Ramos (cell line): ENCODE measurements at regions not wholly inside any gene's neighbourhood (a gene's known extent, or its start where the extent isn't known, plus 50 kb on each side); places are given as distances from the start of the nearest gene placed in this dataset.

Source experiments
- in situ Hi-C: fragments of 300-500 bp; cut with MboI; formaldehyde crosslinking; loops from one replicate; pipeline ENCODE4 v1.14.3; 2022; ENCODE audit warnings: low sequenced_read_pairs; ENCODE audit not compliant: unreplicated experiment

DNA sequence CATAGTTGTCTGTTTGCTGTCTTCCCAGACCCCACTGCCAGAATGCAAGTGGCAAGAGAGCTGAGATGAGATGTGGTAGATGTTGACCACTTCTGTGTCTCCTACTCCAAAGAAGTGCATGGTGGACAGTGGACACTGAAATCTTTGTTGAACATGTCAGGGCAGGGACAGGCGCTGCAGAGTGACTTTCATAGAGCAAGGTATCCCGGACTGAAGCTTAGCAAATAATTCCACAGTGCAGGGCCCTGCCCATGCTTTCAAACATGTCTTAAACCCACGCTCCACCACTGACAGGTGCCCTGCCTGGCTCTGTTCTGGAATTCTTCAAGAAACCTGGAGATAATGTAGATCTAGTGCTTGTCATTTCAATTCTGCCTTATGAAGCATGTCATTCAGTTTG lies 470.5 kb upstream of the ID2 start:
- in situ Hi-C loops, result no loop called here

DNA sequence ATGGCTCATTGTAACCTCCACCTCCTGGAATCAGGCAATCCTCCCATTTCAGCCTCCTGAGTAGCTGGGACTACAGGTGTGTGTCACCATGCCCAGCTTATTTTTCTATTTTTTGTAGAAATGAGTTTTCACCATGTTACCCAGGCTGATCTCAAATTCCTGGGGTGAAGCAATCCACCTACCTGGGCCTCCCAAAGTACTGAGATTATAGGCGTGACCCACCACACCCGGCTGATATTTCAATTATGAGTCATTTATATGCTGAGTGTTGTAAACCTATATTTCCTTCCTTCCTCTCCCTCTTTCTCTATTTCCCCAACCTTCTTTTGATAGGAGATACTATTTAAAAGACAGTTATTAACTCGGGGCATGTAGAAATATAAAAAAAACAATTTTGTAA lies 469.6 kb upstream of the ID2 start:
- in situ Hi-C loops, result no loop called here

DNA sequence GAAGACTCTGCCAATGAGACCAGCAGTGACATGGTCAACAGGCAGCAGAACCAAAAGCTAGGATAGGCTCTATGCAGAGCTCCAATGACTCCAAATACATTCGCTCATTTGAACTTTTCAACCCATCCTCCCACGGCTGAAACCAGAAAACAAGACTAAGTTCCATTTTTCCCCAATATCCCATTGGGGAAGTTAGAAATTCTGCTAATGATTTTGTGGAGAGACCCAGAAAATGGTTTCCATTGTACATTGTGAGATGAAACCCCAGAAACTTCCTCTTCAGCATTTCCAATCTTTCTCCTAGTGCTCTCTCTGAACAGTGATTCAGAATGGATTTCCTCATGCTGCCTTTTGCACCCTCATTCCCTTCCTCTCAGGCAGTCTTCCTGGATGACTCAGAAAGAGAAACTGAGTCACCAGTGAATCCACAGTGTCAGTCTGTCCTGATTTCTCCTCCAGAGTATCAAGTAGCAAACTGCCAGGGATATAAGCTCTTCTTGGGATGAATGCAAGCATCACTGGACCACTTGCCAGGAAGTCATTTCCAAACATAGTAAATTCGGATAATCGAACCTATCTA lies 467.7 kb upstream of the ID2 start:
- in situ Hi-C loops, result no loop called here

DNA sequence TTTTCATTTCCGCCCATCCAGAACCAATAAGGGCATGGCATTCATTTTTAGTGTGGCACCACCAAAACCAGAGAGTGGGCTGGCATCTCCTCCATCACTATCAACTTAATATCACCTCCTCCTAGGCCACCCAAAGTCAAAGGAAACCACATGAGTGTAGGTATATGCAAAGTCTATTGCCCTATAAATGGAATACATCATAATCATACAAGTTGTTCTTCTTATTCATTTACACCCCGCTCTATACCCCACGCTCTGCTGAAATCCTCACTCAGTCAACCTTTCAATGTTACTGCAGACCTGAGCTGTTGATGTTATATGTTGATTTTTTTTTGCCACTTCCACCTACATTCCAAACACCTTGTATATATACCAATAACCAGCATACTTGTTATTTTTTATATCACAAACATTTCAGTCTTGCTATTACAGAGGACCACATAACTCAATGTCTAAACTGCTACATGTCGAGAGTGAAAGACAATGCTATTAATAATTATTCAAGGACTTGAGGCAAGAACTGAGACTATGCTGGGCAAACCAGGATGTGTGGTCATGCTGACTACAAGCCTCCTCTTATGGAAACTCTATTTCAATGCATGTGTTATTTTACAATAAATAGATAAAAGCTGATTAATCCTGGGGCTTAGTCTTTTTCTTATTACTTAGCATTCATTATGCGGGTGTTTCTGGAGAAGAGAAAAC lies 466.5 kb upstream of the ID2 start:
- in situ Hi-C loops, result no loop called here

DNA sequence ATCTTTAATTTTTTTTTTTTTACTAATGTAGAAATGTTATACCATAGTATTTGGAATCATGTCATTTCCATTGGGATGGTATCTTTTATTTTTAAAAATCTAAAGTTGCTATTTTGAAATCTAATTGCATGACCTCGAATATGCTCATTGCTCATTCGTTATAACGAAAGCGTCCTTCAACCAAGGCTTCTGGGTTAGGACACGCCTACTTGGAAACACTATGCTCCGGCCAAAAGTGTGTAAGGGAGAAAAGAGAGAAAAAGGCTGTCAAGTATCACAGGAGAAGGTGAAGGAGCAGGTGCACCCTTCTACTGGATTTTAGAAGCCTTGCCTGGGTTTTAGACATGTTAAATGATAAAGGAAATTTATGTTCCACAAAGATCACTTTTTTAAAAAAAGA lies 465.9 kb upstream of the ID2 start:
- in situ Hi-C loops, result no loop called here

DNA sequence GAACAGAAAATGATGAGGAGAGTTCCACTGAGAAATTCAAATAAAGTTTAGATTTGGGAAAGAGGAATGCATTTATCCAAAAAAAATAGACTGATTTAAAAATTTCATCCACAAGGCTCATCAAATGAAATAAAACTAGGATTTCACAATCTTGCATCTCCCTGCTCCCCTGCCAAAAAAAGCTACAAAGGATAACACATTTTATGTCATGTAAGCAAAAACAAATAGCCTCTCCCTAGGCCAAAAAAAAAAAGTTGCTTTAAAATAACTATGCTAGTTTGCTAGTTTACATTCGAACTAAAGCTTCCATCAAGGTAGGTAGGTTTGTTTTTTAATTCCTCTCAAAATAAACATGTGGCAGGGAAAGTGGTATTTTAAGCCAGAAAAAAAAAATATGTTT lies 465.5 kb upstream of the ID2 start:
- in situ Hi-C loops, result no loop called here

DNA sequence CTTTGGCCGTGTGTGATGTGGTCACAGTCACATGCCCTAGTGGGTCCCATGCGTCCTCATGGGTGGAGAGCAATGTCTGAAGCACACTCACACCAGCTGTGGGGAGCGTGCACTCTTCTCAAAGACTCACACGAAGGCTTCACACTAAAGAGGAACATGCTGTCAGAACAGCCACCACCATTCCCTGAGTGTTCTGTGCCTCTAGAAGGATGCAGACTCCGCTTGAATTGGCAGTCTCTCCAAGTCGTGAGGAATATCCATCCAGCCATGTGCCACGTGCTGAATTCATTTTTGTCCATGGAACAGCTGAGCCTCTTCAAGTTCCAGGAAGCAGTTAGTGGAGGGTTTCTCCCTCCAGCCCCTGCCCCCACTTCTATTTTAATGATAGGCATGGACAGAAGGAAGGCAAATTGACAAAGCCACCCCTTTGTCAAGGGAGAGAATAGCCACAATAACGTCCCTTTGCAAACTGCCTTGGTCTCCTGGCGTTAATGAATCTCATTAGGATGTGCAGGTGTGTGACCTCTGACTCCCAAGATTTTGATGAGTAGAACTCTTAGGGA lies 464.3 kb upstream of the ID2 start:
- in situ Hi-C loops, result no loop called here

DNA sequence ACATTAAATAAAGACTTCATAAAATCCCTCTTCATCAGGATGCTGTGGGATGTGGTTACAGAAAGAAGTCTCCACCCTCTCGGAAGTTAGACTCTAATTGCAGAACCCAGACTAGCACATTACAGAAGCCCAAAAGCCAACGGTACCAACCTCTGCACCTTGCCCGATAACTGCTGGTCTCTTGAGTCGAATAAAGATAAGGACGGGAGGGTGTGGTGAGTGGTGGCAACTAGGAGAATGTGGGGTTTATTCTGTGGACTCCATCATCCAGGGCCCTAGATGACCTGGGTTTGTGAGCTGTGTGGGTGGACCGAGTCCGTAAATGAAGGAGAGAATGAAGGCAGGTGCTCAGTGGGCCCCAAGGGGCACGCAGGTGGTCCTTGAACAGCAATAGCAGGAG lies 462.8 kb upstream of the ID2 start:
- in situ Hi-C loops, result no loop called here

DNA sequence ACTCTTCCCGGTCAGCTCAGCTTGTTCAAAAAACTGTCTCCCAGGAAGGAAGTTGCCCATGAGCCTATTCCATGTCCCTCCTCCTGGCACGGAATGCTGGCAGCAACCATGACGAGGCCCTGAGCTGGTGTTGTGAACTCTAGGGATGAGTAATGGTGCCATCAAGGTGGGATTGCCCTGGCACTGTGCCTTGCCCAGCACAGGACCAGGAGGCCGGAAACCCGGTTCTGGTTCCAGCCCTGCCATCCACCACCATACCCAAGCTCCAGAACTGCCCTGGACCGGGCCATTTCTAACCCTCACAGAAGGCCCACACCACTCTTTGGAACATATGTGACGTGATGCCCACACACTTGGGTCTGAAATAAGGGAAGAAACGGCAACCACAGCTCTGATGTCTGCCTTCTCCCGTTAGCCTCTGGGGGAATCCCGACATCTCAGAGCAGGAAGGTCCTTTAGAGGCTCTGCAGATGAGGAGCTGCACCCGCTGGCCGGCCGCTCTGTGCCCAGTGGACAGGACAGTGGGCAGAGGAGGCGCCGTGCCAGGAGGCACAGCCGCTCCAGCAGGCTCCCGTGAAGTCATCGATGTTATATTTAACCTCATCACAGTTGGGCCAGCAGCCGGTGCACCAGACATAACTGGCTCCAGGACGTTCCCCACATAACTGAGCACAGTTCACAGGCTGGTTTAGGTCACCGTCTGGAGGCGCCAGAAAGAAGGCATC lies 462.1 kb upstream of the ID2 start:
- in situ Hi-C loops, result no loop called here

DNA sequence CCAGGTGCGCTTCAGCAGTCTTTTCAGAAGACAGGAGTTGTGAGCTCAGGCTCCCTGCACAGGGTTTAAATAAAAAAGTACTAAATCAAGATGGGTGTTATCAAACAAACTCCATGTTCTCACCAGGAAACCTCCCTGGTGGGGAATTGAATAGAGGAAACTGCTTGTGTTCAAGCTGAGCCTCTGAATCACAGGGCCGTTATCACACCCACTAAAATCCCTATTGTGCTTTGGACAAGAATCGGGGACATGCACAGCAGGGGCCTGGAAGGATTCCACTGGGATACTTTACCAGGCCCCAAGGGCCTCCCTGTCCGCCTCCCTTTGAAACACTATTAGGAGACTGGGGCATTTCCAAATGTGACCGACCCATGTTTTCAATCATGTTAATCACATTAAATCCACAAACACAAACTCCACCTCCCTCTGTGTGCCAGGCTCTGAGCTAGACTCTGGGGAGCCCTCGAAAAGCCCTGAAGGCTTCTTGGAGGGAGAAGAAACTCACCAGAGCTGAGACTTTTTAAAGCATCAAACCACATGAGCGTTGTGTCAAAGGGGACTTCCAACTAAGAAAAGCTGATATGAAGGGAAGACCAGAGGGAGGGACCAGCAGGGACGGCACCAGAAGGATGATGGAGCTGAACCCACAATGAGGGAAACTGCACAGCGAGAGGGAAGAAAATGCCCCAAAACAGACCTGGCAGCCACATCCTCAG lies 458.7 kb upstream of the ID2 start:
- in situ Hi-C loops, result no loop called here

DNA sequence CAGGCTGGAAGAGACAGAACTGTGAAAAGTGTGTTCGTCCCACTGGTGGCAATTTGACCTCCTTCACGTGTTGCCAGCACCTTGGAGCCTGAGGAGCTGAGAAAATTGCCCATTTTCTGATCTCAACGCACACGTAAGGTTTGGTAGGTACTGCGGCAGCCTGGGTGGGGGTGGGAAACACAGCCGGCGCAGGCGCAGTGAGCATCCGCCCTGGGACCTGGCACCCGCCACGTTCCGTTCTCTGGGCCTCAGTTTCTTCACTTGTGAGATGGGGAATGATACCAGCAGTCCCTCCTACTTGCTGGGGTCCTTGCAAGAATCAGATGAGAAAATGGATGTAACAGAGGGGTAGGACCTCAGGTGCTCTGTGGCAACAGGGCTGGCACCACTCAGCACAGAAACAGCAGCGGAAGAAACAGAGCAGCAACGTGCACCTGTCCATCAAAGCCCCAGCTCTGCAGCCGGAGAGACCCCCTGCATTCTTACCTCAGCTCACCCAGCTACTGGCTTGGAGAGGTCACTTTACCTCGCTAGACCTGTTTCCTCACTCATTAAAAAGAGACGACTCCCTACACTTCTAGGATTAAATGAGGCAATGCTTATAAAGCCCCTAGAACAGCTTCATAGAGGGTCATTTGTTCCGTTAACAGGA lies 458.0 kb upstream of the ID2 start:
- in situ Hi-C loops, result no loop called here

DNA sequence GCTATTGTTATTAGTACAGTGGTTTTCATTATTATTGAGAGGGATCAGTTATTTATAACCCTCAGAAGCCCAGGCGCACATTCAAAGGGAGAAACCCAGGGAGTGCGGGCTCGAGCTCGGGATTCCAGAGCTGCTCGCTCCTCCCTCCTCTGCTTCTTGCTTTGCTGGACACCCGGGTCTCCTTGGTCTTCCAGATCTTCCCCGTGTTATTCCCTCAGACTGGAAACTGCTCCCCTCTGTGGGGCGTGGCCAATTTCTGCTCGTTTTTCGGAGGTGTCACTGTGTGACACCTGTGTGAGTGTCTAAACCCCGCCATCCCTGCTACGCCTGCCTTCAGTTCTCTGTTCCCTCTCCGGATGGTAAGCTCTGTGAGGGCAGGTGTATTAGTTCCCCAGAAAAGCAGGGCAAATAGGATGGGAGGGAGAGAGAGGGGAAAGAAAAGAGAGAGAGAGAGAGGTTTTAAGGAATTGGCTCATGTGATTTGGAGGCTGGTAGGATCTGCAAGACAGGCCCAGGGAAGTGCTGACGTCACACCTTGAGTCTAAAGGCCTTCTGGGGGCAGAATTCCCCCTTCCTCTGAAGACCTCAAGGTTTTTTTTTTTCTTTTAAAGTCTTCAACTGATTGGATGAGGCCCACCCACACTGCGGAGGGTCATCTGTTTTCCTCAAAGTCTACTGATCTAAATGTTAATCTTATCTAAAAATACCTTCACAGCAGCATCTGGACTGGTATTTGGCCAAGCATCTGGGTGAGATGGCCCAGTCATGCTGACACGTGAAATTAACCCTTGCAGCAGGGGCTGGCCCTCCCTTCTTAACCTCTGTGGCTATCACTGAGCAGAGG lies 457.3 kb upstream of the ID2 start:
- in situ Hi-C loops, result no loop called here

DNA sequence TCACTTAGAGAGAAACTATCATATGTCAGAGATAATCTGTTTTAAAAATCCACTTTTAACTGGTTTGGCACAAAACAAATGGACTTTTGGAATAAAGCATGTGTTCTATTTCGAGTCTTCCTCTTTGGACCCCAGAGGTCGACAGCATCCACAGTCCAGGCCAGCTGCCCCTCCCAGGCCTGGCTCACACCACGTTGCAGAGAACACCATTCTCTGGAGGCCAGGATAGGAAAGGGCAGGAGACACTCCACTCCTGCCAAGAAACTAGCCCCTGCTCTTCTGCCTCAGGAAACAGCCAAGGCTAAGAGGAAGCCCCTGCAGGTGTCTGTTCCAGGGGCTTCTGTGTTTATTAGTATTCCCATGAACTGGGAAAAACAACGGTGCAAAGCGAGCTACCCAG lies 456.6 kb upstream of the ID2 start:
- in situ Hi-C loops, result no loop called here

DNA sequence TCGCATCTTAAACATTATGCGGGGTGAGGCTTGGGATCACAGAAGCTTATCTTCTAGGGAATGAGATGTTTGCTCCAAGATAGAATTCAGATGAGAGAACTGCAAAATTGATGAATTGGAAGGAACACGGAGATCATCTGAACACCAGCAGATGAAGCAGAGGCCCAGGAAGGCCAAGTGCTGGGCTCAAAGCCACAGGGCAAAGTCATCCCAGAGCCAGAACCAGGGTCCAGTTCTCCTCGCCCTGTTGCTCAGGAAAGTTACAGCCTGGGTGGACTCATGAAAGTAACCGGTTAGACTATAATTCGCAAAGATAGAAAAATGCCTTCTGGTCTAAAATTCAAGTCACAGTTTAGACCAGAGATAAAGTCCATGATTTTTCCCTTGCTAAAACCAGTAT lies 456.1 kb upstream of the ID2 start:
- in situ Hi-C loops, result no loop called here

DNA sequence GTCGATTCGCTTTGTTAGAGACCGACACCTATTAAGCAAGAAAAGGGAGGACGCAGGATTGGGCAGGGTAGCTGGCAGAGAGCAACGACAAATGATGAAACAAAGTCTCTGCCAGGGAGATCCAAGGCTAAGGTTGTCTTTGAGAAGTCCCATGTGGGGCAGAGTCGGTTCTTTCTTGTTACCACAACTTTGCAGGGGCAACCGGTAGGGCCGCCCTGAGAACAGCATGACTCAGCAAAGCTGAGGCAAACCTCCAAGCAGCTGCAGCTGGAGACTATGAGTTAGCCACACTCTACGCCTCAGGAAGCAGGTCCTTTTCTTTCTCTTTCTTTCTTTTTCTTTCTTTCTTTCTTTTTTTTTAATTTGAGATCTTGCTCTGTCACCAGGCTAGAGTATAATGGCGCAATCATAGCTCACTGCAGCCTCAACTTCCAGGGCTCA lies 452.3 kb upstream of the ID2 start:
- in situ Hi-C loops, result no loop called here

DNA sequence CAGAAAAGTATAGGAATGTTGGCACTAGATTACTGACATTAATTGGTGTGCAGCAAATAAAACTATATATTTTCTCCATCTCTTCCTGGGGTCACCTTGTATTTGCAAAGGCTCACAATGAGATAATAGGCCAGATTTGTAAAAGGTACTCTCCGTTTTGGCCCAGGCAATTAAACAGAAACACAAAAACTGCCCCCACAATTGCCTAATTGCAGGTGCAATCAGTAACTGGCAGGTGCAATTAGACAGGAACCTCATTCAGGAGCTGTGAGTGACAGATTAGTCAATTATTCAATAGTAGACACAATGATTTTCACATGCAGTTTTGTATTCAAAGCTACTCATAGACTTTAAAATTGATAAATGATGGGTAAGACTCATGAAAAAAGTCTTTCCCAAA lies 451.4 kb upstream of the ID2 start:
- in situ Hi-C loops, result no loop called here

DNA sequence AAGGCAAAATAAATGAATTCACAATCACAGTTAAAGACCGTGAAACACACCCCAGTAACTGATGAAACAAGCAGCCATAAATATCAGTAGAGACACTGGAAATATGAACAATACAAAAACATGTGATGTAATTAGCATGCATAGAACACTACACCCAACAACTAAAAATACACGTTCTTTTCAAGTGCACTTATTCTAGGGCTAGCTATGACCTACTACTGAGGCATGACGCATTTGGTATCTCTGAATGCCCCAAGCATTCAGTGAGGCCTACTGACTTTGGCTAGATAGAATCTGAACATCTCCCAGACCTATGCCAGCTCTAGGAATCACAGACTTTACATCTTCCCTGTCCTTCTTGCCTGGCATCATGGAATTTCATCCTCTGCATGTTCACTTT lies 450.0 kb upstream of the ID2 start:
- in situ Hi-C loops, result no loop called here

DNA sequence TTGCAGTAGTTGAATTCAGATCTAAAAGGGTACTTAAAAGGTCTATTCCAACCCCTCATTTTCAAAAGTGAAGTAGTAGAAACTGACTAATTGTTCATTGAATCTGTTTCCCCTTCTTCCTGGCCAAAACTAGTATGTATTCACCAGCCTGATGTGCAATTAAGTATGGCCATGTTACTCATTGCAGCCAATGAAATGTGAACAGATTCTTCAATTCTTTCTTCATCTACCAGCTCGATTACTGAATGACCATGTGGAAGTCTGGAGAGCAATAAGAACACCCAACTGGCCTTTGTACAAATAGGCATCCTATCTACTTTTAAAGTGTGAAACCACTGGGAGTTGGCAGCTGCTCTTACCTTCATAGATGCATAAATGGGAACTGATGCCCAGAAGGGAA lies 449.0 kb upstream of the ID2 start:
- in situ Hi-C loops, result no loop called here

DNA sequence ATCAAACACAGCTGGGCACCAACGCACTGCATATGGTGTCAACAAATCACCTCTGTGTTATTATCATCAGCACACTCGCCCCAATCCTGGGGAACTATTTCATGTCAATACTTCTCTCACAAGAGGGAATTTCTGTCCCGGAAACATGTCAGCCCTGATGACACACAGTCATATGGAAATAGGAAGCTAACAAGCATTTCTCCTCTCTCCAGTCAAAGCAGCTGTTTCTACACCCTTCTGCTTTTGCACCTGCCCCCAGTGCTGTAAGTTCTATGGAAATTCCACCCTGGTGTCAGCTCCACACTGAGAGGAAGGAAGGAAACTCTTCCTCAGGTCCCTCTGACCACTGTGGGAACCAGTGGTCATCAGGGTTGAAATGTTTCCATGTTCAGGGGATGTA lies 447.6 kb upstream of the ID2 start:
- in situ Hi-C loops, result no loop called here
